ENCODE measurements at regions not wholly inside any gene's neighbourhood (a gene's known extent, or its start where the extent isn't known, plus 50 kb on each side); places are given as distances from the start of the nearest gene placed in this dataset.

GRCh38 chr13:84784443-84785153 is 902.3 kb upstream of the SLITRK1 start:
- TF ChIP-seq EZH2 (IDR thresholded peaks at IDR 0.05) = no peak
- TF ChIP-seq POLR2AphosphoS5 (IDR thresholded peaks at IDR 0.05; ENCODE audit: low read depth, low read length) = no peak
- TF ChIP-seq, protein P1, sequence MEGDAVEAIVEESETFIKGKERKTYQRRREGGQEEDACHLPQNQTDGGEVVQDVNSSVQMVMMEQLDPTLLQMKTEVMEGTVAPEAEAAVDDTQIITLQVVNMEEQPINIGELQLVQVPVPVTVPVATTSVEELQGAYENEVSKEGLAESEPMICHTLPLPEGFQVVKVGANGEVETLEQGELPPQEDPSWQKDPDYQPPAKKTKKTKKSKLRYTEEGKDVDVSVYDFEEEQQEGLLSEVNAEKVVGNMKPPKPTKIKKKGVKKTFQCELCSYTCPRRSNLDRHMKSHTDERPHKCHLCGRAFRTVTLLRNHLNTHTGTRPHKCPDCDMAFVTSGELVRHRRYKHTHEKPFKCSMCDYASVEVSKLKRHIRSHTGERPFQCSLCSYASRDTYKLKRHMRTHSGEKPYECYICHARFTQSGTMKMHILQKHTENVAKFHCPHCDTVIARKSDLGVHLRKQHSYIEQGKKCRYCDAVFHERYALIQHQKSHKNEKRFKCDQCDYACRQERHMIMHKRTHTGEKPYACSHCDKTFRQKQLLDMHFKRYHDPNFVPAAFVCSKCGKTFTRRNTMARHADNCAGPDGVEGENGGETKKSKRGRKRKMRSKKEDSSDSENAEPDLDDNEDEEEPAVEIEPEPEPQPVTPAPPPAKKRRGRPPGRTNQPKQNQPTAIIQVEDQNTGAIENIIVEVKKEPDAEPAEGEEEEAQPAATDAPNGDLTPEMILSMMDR (IDR thresholded peaks at IDR 0.05 in 2 of 3, conservative IDR thresholded peaks at IDR 0.05 in 1 of 3; ENCODE audit: borderline replicate concordance in 1 of 3, insufficient read depth in 1 of 3, low read depth in 2 of 3, low read length in 2 of 3) = no peak
- no peak for TF ChIP-seq SP1 (IDR thresholded peaks at IDR 0.05; ENCODE audit: low read depth)
- no peak for TF ChIP-seq POLR2A (IDR thresholded peaks at IDR 0.05; ENCODE audit: borderline replicate concordance, extremely low read depth, insufficient read depth, insufficient read length)
- no peak for TF ChIP-seq YY1 (IDR thresholded peaks at IDR 0.05; ENCODE audit: extremely low read depth, insufficient replicate concordance, low read depth, low read length)
- TF ChIP-seq RAD21 (IDR thresholded peaks at IDR 0.05; ENCODE audit: low read depth) = no peak

Measured in HCT116 (cell line).